Heart left ventricle (tissue), 16 donors: ENCODE measurements at regions not wholly inside any gene's neighbourhood (a gene's known extent, or its start where the extent isn't known, plus 50 kb on each side); places are given as distances from the start of the nearest gene placed in this dataset.

Experiments used
- ATAC-seq, 4 donors: fragments of 200-7000 bp; cut with Tn5 transposase; one replicate each; pipeline ENCODE4 v1.9.1; 2020 to 2022; ENCODE audit warnings: moderate library complexity in 4 of 4, mild to moderate bottlenecking in 3 of 4, moderate number of reproducible peaks in 1 of 4
- DNase-seq, 5 donors: peaks; one replicate each; pipeline ENCODE4 v3.0.0-alpha.2; 2020
- H3K27ac ChIP-seq, 12 donors: fragments of 200-600 bp; sonication (generic) in 4 of 12; one replicate each; pipeline versions ENCODE4 v1.5.0 to v1.8.0; 2016 to 2022; ENCODE audit warnings: mild to moderate bottlenecking in 2 of 12
- H3K27me3 ChIP-seq, 9 donors: fragments of 200-600 bp; sonication (generic) in 2 of 9; one replicate each; pipeline versions ENCODE4 v1.5.1 to v1.8.0; 2016 to 2022; ENCODE audit warnings: mild to moderate bottlenecking in 3 of 9
- H3K36me3 ChIP-seq, 9 donors: fragments of 200-600 bp; sonication (generic) in 2 of 9; one replicate each; pipeline versions ENCODE4 v1.5.0 to v1.8.0; 2018 to 2022; ENCODE audit warnings: mild to moderate bottlenecking in 2 of 9
- H3K4me1 ChIP-seq, 12 donors: fragments of 200-600 bp; sonication (generic) in 4 of 12; one replicate each; pipeline versions ENCODE4 v1.5.0 to v1.8.0; 2016 to 2022; ENCODE audit warnings: mild to moderate bottlenecking in 3 of 12
- H3K4me3 ChIP-seq, 12 donors: fragments of 200-600 bp; sonication (generic) in 4 of 12; one replicate each; pipeline versions ENCODE4 v1.5.0 to v1.8.0; 2017 to 2022; ENCODE audit warnings: mild to moderate bottlenecking in 9 of 12, moderate library complexity in 4 of 12
- H3K9me3 ChIP-seq, 12 donors: fragments of 200-600 bp; sonication (generic) in 4 of 12; one replicate each; pipeline versions ENCODE4 v1.5.0 to v1.8.0; 2016 to 2022; ENCODE audit warnings: mild to moderate bottlenecking in 1 of 12
- CTCF ChIP-seq, 12 donors: fragments of 200-600 bp; sonication (generic) in 4 of 12; IDR thresholded peaks; one replicate each; pipeline versions ENCODE4 v1.5.0 to v1.8.0; 2018 to 2022; ENCODE audit warnings: antibody characterized with exemption in 12 of 12, mild to moderate bottlenecking in 5 of 12
- POLR2A ChIP-seq, 2 donors: fragments of 450-650 bp; IDR thresholded peaks; one replicate each; pipeline ENCODE4 v1.6.1; 2017; ENCODE audit warnings: antibody characterized with exemption in 2 of 2, mild to moderate bottlenecking in 2 of 2, moderate library complexity in 2 of 2
- WGBS, 4 donors: extraction: QIAGEN DNeasy Blood & Tissue Kit in 2 of 4; methylation state at CpG; one replicate each; pipeline versions ENCODE4 v1.1.5 to v1.1.7; 2013 to 2018; 5-methylcytosine and 5-hydroxymethylcytosine counted together
- intact Hi-C, 10 donors: fragments of 100-400 bp; cut with DNase I; formaldehyde crosslinking; loops; one replicate each; pipeline versions ENCODE4 v1.11.1 to v1.14.2; 2022
- donor health status: ischemic (EF 13 %, LVEDD 7.1; RV severe dilation, severe dysfunction).
- donor health status: healthy with polysubstance abuse.
- donor health status: DM: no; HTN: yes; CAD: no.
- donor health status: DM: no; HTN: no; CAD: no.
- donor health status: ischemic (EF 25% LVEDD 6.9; RV normal size, moderate dysfunction).
- donor health status: ischemic (EF 25% LVEDD 5.7; RV mildly dilated, moderate dysfunction).
- donor health status: healthy.
- donor health status: DM: yes; HTN: yes; CAD: no.
- donor health status: ischemic (EF 35%, LVEDD 5.7; RV mildly dilated, moderate dysfunction).
- donor health status: nonischemic (EF 11% LVEDD 7.7; RV severe dilation, severe dysfunction).
- donor health status: DM: yes; HTN: yes; CAD: no.
- donor health status: PGD.
- donor health status: ischemic (EF 29% LVEDD 5.4; RV normal size, mild dysfunction).
- donor health status: nonischemic (EF 23%, LVEDD 6.1; RV moderate dilation, normal function).

- Histone ChIP-seq H3K4me1 (no peaks in the 10 kb centered on the region), H3K27ac (no peak overlapping the region), H3K36me3 (no peaks in the 10 kb centered on the region), H3K4me3 (no peak overlapping the region), H3K9me3 (no peaks in the 10 kb centered on the region), H3K27me3 (no peaks in the 10 kb centered on the region)
- intact Hi-C loops, result no loop called here
- TF ChIP-seq POLR2A (IDR thresholded peaks at IDR 0.05) (no peak), CTCF (IDR thresholded peaks at IDR 0.05) (no peak)
- ATAC-seq, result no peak
- DNase-seq, result no peak
- 50 to 57% (median 51%) methylated on average over 2 of the region's 2 CpGs for WGBS, 4 donors
These were observed 212.5 kb upstream of the COL8A1 start for GRCh38 chr3:99425930-99426329.

DNA sequence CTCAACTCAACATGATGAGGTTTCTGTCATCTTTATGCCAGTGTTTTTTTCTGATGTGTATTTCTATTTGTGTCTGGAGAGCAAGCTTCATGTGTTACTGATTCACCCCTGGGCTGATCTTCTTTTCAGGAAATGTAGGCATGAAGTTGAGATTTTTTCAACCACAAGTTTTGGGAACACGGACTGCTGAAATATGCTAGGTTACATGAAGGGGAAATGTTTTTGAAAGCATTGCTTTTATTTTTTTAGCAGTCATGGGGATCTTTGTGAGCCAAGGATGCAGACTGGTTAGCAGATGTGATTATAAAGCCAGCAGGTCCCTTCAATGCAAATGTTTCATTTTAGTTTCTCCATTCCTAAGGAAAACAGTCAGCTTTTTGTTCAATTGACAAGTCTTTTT, 219.3 kb upstream of the COL8A1 start:
- 48 to 64% (median 53%) methylated on average over 1 of the region's 1 CpG for WGBS, 4 donors
- Histone ChIP-seq H3K9me3 (no peaks in the 10 kb centered on the region), H3K36me3 (no peaks in the 10 kb centered on the region), H3K27me3 (no peaks in the 10 kb centered on the region), H3K4me1 (peaks cover 0 to 8% (median 0%) of the 10 kb centered on the region in 12 donors), H3K27ac (no peak overlapping the region), H3K4me3 (no peak overlapping the region)
- intact Hi-C loops, result no loop called here
- no peak for DNase-seq
- TF ChIP-seq POLR2A (IDR thresholded peaks at IDR 0.05) (no peak), CTCF (IDR thresholded peaks at IDR 0.05) (no peak)
- no peak for ATAC-seq

DNA sequence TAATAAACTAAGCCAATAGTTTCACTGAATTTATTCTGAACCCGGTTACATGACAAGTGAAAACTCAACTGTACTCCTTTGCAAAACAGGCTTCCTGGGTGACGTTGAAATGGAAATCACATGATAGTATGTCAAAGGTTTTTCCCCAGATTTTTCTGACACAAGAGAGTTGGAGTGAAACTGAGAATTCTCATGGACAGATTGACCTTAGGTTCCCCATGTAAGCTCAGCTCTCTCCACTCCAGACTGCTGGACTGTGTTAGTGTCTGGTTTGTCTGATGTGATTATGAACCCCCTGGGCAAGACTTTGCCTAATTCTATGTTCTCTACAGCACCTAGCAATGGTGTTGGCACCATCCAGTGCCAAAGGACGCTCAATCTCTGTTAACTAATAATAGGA, 219.7 kb upstream of the COL8A1 start:
- H3K27ac ChIP-seq, result peak overlapping the region in 1 of 12 donors; percentile 22
- DNase-seq (no peak), ATAC-seq (peak in 1 of 4 donors; percentile 34)
- no peaks in the 10 kb centered on the region for H3K27me3 ChIP-seq
- no peak for TF ChIP-seq CTCF (IDR thresholded peaks at IDR 0.05)
- TF ChIP-seq POLR2A (IDR thresholded peaks at IDR 0.05), result no peak
- no peak overlapping the region for H3K4me3 ChIP-seq
- WGBS, 4 donors, result 70 to 81% (median 73%) methylated on average over 3 of the region's 3 CpGs
- H3K4me1 ChIP-seq, result peaks cover 0 to 8% (median 0%) of the 10 kb centered on the region in 12 donors
- no peaks in the 10 kb centered on the region for H3K9me3 ChIP-seq
- intact Hi-C loops, result no loop called here
- H3K36me3 ChIP-seq, result no peaks in the 10 kb centered on the region

GRCh38 chr3:99418209-99418635, 220.2 kb upstream of the COL8A1 start:
- H3K4me1 ChIP-seq, result peaks cover 0 to 8% (median 0%) of the 10 kb centered on the region in 12 donors
- H3K27me3 ChIP-seq, result no peaks in the 10 kb centered on the region
- intact Hi-C loops, result no loop called here
- no peak for TF ChIP-seq POLR2A (IDR thresholded peaks at IDR 0.05)
- no peak for TF ChIP-seq CTCF (IDR thresholded peaks at IDR 0.05)
- H3K27ac ChIP-seq, result peak overlapping the region in 1 of 12 donors; percentile 22
- H3K36me3 ChIP-seq, result no peaks in the 10 kb centered on the region
- ATAC-seq (no peak), DNase-seq (no peak)
- no peak overlapping the region for H3K4me3 ChIP-seq
- WGBS, 4 donors, result 48 to 64% (median 59%) methylated on average over 2 of the region's 2 CpGs
- H3K9me3 ChIP-seq, result no peaks in the 10 kb centered on the region
